ENCODE measurements at regions not wholly inside any gene's neighbourhood (a gene's known extent, or its start where the extent isn't known, plus 50 kb on each side); places are given as distances from the start of the nearest gene placed in this dataset.

- DNase-seq, result no peak
Observed at GRCh38 chr5:88144219-88145001, 124.2 kb downstream of the TMEM161B start.

DNA sequence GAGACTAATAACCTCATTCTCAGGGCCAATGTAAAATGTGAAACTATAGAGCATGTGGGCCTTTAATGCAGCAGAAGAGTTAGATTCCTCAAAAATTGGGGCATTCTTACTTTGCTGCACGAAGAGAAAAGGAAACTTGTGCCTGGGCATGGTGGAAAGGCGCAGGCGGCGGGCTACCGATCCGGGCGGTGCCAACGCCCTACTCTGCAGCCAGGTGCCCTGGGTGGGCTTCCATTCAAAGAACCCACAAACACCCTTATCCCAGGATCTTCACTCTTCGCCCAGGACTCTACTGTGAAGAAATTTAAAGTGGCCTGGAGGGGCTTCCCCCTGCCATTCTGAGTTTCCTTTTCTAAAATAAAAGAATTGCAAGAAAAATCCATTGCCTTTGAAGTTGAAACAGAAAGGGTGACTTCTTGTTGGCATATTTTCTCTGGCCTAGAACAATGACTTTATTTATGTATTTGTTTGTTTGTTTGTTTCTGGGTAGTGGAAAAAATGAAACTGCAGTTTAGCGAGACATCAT lies 124.9 kb downstream of the TMEM161B start:
- no peak for DNase-seq

DNA sequence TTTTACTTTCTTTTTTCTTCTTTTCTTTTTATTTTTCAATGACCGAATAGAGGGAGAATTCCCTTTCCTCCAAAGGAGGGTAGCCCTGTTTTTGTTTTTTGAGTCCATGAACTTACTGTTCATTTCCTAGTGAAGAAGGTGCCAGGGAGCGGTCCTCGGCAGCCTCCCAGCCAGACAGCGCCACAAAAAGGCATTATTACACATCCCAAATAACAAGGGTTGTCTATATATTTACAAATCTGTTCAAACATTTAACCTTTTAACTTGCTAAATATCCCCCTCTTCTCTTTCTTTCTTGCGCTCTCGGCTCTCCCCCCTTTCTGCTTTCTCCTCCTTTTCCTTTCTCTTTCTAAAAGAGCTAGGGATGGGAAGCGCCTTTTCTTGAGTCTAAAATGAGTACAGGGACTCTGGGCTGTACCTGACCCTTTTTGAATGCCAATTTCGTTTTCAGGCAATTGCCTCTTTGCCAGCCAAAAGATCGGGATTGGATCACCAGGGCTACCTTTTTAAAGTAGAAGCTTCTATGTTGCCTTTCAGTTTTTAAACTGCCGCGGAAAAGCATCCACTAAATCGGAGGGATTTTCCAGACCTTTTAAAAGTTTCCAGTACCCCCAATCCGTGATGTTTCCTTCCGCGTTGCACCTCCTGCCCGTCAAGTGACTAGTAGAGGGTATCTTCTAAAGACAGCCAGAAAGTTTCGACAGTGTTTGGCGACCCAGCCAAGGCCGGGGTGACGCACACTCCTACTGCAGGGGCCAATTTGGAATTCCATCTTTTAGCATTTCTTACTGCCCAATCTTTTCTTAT lies 125.6 kb downstream of the TMEM161B start:
- no peak for DNase-seq

- DNase-seq, result no peak
Observed at GRCh38 chr5:88142636-88142885, 126.1 kb downstream of the TMEM161B start.

DNA sequence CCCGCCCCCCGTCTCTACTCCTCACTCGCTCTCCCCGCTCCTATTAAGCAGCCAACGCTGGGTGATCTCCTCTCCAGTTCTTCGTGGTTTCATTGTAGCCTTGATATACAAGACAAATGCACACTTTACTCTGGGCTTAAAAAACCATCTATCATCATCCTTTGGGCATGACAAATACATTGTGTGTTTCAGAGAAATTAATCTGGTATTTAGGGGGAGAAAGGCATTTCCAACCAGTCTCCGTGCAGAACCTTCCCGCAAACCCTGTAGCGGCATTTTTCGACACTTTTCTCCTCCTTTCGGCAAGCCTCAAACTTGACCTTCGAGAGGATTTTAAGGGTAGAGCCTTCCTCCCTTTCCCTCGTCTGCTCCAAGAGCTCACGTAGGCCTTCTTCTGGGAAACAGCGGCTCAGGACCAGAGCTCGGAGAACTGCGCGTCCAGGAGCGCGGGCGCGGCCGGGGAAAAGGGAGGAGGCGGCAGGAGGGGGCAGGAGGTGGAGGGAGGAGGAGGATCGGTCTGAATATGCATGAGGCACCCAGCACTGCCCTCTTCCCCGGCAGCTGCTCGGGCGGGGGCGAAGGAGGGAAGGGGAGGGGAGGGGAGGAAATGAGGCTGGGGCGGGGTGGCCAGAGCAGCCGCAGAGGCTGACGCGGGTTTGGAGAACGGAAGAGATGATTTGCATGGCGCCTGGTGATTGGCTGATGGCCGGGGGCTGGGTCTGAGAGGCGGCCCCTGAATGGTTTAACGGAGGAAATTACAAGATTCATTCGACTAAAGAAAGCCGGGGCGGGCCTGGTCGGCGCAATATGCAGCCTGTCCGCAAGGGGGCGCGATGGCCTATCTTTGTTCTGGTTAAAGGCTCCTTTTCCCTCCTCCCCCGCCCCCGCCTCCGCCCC lies 127.5 kb downstream of the TMEM161B start:
- peak; percentile 88 for DNase-seq

GRCh38 chr5:88140396-88140855 lies 128.2 kb downstream of the TMEM161B start:
- DNase-seq, result no peak

GRCh38 chr5:88130211-88130815 lies 138.3 kb downstream of the TMEM161B start:
- DNase-seq, result no peak

- DNase-seq, result no peak
Observed at GRCh38 chr5:88128813-88129212, 139.8 kb downstream of the TMEM161B start.

DNA sequence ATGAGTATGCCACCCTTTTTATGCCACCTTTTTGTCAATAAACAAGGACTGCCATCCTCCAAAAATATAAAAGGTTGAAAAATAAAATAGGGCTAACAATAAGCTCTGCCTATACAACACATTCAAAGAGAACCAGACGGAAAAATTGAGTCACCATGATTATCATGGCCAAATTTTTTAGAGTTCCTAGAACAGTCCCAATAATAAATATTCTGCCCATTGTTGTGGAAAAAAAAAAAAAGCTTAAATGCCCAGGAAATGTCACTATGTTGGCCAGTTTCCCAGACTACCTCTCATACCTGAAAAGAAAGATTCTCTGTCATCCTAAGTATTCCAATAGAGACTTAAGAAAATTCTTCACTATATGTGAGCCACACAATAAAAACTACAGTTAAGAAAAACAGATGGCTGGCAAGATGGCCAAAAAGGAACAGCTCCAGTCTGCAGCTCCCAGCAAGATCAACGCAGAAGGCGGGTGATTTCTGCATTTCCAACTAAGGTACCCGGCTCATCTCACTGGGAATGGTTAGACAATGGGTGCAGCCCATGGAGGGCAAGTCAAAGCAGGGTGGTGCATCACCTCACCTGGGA lies 149.0 kb downstream of the TMEM161B start:
- DNase-seq, result no peak

DNA sequence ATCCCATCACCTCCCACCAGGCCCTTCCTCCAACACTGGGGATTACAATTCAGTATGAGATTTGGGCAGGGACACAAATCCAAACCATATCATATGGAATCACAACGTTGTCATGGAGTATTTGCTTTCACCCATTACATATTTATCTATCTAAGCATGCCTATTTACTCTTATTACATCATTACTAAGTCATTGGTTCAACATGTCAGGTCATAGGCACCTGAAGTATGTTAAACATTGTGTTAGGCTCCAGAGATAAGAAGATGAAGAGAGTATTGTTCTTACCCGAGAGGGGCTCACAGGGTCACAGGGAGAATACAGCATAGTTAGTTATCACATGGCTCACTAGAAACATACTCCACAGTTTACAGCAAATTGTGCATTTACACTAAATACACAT lies 150.5 kb downstream of the TMEM161B start:
- DNase-seq, result no peak

DNA sequence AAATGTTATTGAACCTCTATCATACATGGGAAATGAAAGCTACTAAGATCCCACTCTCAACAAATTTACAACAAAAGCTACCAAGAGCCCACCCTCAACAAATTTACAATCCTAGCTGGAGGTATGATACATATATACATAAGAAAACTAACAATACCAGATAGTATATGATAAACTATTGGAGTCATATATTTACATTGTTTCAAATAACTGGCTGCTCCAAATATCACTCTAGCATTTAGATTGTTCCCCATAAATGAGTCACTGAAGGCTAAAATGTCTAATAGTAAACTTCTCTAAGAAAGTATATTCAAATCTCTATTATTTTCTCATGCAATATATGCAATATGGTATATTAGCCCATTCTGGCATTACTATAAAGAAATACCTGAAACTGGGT lies 151.1 kb downstream of the TMEM161B start:
- DNase-seq, result no peak

DNA sequence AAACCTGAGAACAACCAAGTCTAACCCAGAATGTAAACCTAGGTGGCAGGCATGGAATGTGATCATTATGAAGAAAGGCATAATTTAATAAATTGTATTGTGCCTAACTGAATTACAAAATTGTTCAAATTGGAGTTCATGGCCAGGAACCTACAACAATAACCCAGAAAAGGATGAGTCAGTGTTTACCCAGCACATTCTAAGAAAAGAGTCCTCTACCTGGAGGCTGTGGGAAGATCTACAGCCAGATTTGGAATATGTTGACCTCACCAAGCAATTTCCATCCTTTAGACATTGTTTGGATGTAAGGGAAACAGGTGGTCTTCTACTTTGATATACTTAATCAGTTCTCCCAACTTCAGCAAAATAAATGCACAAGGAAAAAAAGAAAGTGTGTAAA lies 152.2 kb downstream of the TMEM161B start:
- DNase-seq, result no peak

DNA sequence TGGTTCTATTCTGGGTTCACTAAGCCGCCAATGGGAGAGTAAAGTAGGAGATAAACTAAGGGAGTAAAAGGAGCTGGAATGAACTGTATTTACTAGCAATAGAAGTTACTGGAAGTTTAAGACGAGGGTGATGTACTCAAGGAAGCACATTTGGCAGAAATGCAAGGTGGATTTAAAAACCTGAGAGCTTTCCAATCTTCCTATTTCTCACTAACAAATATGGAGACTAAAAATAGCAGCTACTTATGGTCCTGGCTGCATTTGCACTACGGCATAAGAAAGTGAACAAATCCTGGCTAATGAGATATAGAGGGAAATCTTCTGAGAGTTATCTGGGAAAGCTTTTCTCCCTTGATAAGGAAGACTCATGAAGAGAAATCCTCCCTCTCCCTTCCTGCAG lies 153.4 kb downstream of the TMEM161B start:
- DNase-seq, result no peak

DNA sequence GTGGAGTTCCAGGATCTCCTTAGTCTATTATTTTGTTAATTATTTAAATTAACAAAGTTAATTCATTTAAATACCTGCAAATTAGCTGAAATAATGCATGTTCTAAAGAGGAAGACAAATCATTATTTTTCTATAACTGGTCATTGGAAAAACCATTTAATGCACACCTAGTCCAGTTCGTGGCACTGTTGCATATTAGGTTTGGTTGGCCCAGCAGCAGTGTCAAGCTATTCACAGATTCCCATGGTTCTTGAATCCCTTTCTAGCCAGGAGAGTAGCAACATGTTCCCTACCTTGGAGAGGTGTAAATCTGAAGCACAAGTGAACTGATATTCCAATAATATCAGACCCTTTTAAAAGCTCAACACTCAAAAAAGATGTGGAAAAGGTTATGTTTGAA lies 155.2 kb downstream of the TMEM161B start:
- DNase-seq, result no peak

- no peak for DNase-seq
Observed at GRCh38 chr5:88109818-88110217, 158.8 kb downstream of the TMEM161B start.

- no peak for DNase-seq
Observed at GRCh38 chr5:88108490-88109279, 160.0 kb downstream of the TMEM161B start.

- no peak for DNase-seq
Observed at GRCh38 chr5:88094906-88095496, 173.6 kb downstream of the TMEM161B start.

GRCh38 chr5:88094403-88094802 lies 174.2 kb downstream of the TMEM161B start:
- no peak for DNase-seq

DNA sequence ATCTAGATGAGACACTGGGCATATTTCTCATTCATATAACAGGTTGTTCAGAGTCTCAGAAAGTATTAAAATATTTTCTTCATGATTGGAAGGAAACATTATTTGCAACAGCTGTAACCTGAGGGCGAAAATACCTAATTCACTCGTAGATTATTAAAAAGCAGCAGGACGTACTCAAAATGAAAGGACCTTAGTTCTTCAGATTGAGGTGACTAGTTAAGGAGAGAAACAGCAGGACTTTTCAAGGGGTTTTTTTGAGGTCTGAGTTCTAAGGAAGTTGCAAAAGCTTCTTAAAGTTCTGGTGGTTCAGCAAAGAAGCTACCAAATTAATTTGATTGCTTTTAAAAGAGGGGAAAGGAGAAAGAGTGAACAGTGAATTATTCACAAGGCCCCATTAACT lies 174.9 kb downstream of the TMEM161B start:
- no peak for DNase-seq

GRCh38 chr5:88092958-88093605 lies 175.6 kb downstream of the TMEM161B start:
- DNase-seq, result no peak

GRCh38 chr5:88092358-88092757 lies 176.3 kb downstream of the TMEM161B start:
- DNase-seq, result no peak

Data from NCI-H2081 treated with DMSO at 0.1 percent for 48 hours (cell line).